Brain pericyte (primary cell): ENCODE measurements at regions not wholly inside any gene's neighbourhood (a gene's known extent, or its start where the extent isn't known, plus 50 kb on each side); places are given as distances from the start of the nearest gene placed in this dataset.

Source experiments
- DNase-seq: peaks from one replicate; pipeline ENCODE4 v3.0.0-alpha.2; 2012; ENCODE audit warnings: low read depth, low spot score

DNA sequence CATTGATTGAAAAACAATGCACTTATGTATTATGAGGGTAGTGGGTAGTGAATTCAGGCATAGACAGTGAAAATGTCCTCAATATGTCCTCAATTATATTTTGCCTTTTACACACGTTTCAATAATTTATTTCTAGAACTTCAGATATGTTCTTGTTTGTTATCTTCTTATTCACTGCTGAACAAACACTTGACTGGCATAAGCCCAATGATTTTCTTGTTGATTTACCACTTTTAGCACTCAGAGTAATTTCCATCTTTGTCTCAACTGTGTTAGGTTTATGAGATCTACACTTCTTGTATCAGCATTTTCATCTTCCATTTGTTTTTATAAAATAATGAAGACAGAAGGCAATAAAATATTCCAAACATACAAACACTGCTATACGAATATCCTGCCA lies 61.8 kb upstream of the DCC start:
- DNase-seq = no peak

DNA sequence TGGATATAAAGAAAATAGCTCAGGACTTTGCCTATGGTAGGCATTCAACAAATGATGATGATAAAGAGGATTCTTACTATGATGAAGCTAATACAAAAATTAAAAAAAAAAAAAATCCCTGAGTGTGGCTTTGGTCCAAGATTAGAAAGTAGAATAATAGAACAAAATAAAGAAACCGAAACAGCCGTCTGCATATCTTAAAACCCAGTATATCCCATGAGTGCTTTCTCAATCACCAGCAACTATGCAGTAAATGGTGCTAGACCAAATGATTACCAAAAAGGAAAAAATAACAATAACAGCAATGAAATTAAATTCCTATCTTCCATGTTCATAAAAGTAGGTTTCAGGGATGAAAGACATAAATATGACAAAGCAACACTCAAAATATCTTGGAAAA lies 59.3 kb upstream of the DCC start:
- no peak for DNase-seq

- no peak for DNase-seq
Observed at GRCh38 chr18:52283927-52284326, 56.1 kb upstream of the DCC start.

DNA sequence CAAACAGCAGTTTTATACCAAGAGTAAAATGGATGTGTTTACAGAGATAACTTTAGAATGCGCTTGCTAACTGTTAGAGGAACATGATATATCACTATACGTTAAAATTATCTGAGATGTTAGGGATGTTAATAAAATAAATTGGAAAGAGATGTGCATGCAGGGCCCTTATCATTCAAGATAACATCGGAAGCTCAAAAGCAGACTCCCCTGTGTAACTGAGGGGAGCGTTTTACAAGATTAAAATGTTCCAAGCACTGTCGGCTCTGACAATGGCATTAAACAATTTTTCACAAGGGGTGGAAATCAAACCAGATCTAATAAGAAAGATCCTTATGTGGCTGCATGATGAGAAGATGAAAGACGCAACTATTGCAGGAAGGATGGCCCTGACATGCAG lies 53.3 kb upstream of the DCC start:
- no peak for DNase-seq

- DNase-seq = peak; percentile 8
Observed at GRCh38 chr18:52287151-52287550, 52.8 kb upstream of the DCC start.

GRCh38 chr18:52288403-52289004 lies 51.5 kb upstream of the DCC start:
- no peak for DNase-seq

- DNase-seq = no peak
Observed at GRCh38 chr18:52289392-52289791, 50.6 kb upstream of the DCC start.
